Choroid plexus epithelial cell (primary cell): ENCODE measurements at regions not wholly inside any gene's neighbourhood (a gene's known extent, or its start where the extent isn't known, plus 50 kb on each side); places are given as distances from the start of the nearest gene placed in this dataset.

ENCODE experiments used
- DNase-seq: peaks from one replicate; pipeline ENCODE4 v3.0.0-alpha.2; 2010; ENCODE audit warnings: low read depth
- H3K4me3 ChIP-seq: 2 replicates; pipeline ENCODE4 v1.5.1; 2011; ENCODE audit warnings: low read depth, mild to moderate bottlenecking, control low read depth, low read length, moderate library complexity
- TF ChIP-seq, protein P1 (sequence below): conservative IDR thresholded peaks from 2 replicates; pipeline ENCODE4 v1.5.1; 2011; ENCODE audit warnings: low read depth, mild to moderate bottlenecking, control low read depth, inconsistent platforms, low read length, moderate library complexity

DNA sequence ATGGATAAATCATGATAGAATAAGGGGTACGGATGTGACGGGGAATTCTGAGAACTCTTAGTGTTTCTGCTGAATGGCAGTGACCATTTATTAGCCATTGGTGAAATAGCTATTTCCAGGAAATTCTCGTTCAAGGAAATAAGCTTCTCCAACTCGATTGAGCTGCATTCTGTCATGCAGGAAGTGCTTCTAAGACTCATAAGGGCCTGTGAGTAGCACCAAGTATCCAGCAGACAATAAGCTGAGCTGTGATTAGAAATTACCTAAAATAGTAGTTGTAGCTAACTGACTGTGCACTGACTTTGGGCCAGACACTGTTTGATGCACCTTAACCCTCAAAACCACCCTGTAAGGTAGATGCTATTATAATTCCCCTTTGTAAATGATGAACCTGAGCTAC lies 107.8 kb upstream of the IRX5 start:
- H3K4me3 ChIP-seq, result no peak overlapping the region
- no peak for DNase-seq
- TF ChIP-seq, protein P1, sequence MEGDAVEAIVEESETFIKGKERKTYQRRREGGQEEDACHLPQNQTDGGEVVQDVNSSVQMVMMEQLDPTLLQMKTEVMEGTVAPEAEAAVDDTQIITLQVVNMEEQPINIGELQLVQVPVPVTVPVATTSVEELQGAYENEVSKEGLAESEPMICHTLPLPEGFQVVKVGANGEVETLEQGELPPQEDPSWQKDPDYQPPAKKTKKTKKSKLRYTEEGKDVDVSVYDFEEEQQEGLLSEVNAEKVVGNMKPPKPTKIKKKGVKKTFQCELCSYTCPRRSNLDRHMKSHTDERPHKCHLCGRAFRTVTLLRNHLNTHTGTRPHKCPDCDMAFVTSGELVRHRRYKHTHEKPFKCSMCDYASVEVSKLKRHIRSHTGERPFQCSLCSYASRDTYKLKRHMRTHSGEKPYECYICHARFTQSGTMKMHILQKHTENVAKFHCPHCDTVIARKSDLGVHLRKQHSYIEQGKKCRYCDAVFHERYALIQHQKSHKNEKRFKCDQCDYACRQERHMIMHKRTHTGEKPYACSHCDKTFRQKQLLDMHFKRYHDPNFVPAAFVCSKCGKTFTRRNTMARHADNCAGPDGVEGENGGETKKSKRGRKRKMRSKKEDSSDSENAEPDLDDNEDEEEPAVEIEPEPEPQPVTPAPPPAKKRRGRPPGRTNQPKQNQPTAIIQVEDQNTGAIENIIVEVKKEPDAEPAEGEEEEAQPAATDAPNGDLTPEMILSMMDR, result no peak

GRCh38 chr16:54822492-54822891 lies 108.2 kb upstream of the IRX5 start:
- H3K4me3 ChIP-seq, result no peak overlapping the region
- no peak for DNase-seq
- TF ChIP-seq, protein P1, result no peak

DNA sequence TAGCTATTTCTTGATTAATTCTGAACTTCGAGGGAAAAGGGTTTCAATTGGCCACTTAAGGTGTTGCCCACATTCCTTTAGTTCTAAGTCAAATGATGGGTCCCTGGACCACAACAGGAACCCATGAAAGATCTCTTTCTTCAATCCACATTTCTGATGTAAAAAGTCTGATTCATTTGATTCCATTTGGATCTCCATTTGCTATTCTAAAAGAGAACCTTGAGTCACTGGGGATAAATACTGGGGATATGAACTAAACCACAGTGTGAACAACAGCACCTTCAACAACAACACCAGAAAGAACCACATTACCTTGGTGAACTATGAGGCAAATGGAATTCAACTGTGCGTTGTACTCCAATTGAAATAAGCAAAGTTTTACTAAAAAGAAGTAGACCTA lies 108.9 kb upstream of the IRX5 start:
- TF ChIP-seq, protein P1, result no peak
- no peak for DNase-seq
- no peak overlapping the region for H3K4me3 ChIP-seq

DNA sequence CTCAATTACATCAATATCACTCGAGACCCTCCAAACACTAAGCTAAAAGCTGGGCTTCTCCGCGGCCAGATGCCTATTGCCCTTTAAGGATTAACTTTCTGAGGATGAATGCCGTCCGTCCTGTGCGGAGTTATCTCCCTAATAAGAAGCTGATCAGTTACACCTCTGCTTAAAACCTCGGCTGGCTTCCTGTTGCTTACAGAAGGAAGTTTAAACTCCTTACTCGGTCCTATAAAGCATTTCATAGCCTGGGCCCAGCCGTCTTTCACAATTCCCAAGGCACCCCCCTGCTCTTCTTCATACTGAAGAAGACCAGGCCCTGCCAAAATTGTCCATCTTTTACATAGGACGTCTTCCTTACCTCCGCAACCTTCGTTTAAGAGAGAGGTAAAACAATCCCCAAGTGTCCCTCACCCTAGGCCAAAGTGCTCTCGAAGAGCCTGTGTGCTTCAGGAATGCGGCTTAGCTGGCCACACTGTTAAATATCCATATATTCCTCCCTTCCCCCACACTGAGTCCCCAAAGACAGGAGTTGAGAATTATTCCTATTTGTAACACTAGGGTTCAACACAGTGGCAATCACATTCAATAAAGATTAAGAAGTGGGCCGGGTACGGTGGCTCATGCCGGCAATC lies 112.6 kb upstream of the IRX5 start:
- DNase-seq, result no peak
- H3K4me3 ChIP-seq, result no peak overlapping the region
- TF ChIP-seq, protein P1, result no peak

- no peak overlapping the region for H3K4me3 ChIP-seq
- peak; percentile 38 for DNase-seq
- TF ChIP-seq, protein P1, result peak; percentile 40
Measured at GRCh38 chr16:54817432-54817831, 113.2 kb upstream of the IRX5 start.

- TF ChIP-seq, protein P1, result no peak
- no peak overlapping the region for H3K4me3 ChIP-seq
- DNase-seq, result no peak
Measured at GRCh38 chr16:54816471-54816870, 114.2 kb upstream of the IRX5 start.

GRCh38 chr16:54815177-54815576 lies 115.5 kb upstream of the IRX5 start:
- DNase-seq, result no peak

More at GRCh38 chr16:54815177-54815576, 115.5 kb upstream of the IRX5 start:
- no peak overlapping the region for H3K4me3 ChIP-seq
- TF ChIP-seq, protein P1, result no peak
